ENCODE measurements at regions not wholly inside any gene's neighbourhood (a gene's known extent, or its start where the extent isn't known, plus 50 kb on each side); places are given as distances from the start of the nearest gene placed in this dataset.

DNA sequence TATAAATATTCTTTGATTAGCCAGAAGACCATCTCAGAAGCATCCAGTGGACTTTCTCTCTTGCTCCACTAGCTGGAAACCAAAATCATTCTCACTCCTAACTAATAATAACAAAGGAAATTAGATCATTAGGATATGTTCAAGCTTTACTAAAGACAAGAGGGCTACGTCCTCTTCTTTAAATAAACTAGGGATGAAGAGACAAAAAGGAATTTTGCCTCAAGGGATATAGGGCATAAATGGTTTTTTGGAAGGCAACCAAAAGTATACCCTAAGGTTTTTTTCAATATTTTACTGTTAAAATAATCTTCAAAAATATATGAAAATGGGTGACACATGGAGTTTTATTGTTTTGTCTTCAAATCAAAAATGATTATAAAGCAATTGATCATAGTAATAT, 745.8 kb downstream of the MRPL39 start:
- Mint-ChIP-seq H3K4me3 (no peak overlapping the region), H3K4me1 (no peaks in the 10 kb centered on the region), H3K27ac (no peak overlapping the region), H3K36me3 (ENCODE audit: low read depth) (no peaks in the 10 kb centered on the region), H3K27me3 (ENCODE audit: insufficient read depth, low read depth, poor library complexity) (no peaks in the 10 kb centered on the region), H3K9me3 (peaks cover 60% of the 10 kb centered on the region)
- Histone ChIP-seq H3K9me2 (ENCODE audit: insufficient read depth) (no peaks in the 10 kb centered on the region), H3K4me2 (no peak overlapping the region), H3K36me3 (ENCODE audit: insufficient read depth) (no peaks in the 10 kb centered on the region), H3K27me3 (ENCODE audit: insufficient read depth) (no peaks in the 10 kb centered on the region), H3K27ac (ENCODE audit: low read depth) (no peak overlapping the region), H2AFZ (no peak overlapping the region), H3K79me2 (replicated peaks; ENCODE audit: insufficient read depth) (no peaks in the 10 kb centered on the region), H3F3A (replicated peaks; ENCODE audit: low read depth) (no peaks in the 10 kb centered on the region), H4K20me1 (replicated peaks; ENCODE audit: insufficient read depth) (no peaks in the 10 kb centered on the region), H3K4me3 (no peak overlapping the region), H3K4me1 (ENCODE audit: insufficient read depth) (no peaks in the 10 kb centered on the region)
- ATAC-seq, result no peak
- DNase-seq (ENCODE audit: low spot score), result no peak
- TF ChIP-seq EZH2 (IDR thresholded peaks at IDR 0.05; ENCODE audit: low read depth, unreplicated experiment) (no peak), ZNF114 (CRISPR knock-in tag; IDR thresholded peaks at IDR 0.05) (no peak), JUNB (IDR thresholded peaks at IDR 0.05; ENCODE audit: unreplicated experiment) (no peak), CREB1 (CRISPR knock-in tag; IDR thresholded peaks at IDR 0.05; ENCODE audit: low read depth) (no peak), ZNF331 (CRISPR knock-in tag; IDR thresholded peaks at IDR 0.05; ENCODE audit: low read depth) (no peak), ZNF462 (CRISPR knock-in tag; IDR thresholded peaks at IDR 0.05) (no peak), EZH2phosphoT487 (IDR thresholded peaks at IDR 0.05; ENCODE audit: unreplicated experiment) (no peak), NANOG (IDR thresholded peaks at IDR 0.05; ENCODE audit: borderline replicate concordance) (no peak), STAT1 (IDR thresholded peaks at IDR 0.05; ENCODE audit: unreplicated experiment) (no peak)
- TF ChIP-seq, protein P1, sequence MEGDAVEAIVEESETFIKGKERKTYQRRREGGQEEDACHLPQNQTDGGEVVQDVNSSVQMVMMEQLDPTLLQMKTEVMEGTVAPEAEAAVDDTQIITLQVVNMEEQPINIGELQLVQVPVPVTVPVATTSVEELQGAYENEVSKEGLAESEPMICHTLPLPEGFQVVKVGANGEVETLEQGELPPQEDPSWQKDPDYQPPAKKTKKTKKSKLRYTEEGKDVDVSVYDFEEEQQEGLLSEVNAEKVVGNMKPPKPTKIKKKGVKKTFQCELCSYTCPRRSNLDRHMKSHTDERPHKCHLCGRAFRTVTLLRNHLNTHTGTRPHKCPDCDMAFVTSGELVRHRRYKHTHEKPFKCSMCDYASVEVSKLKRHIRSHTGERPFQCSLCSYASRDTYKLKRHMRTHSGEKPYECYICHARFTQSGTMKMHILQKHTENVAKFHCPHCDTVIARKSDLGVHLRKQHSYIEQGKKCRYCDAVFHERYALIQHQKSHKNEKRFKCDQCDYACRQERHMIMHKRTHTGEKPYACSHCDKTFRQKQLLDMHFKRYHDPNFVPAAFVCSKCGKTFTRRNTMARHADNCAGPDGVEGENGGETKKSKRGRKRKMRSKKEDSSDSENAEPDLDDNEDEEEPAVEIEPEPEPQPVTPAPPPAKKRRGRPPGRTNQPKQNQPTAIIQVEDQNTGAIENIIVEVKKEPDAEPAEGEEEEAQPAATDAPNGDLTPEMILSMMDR (conservative IDR thresholded peaks at IDR 0.05; ENCODE audit: low read depth in 2 of 2), result no peak
- TF ChIP-seq, protein P2, sequence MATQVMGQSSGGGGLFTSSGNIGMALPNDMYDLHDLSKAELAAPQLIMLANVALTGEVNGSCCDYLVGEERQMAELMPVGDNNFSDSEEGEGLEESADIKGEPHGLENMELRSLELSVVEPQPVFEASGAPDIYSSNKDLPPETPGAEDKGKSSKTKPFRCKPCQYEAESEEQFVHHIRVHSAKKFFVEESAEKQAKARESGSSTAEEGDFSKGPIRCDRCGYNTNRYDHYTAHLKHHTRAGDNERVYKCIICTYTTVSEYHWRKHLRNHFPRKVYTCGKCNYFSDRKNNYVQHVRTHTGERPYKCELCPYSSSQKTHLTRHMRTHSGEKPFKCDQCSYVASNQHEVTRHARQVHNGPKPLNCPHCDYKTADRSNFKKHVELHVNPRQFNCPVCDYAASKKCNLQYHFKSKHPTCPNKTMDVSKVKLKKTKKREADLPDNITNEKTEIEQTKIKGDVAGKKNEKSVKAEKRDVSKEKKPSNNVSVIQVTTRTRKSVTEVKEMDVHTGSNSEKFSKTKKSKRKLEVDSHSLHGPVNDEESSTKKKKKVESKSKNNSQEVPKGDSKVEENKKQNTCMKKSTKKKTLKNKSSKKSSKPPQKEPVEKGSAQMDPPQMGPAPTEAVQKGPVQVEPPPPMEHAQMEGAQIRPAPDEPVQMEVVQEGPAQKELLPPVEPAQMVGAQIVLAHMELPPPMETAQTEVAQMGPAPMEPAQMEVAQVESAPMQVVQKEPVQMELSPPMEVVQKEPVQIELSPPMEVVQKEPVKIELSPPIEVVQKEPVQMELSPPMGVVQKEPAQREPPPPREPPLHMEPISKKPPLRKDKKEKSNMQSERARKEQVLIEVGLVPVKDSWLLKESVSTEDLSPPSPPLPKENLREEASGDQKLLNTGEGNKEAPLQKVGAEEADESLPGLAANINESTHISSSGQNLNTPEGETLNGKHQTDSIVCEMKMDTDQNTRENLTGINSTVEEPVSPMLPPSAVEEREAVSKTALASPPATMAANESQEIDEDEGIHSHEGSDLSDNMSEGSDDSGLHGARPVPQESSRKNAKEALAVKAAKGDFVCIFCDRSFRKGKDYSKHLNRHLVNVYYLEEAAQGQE (IDR thresholded peaks at IDR 0.05; ENCODE audit: unreplicated experiment), result no peak

Measured in GM23338 (cell line).